Erythroblast (primary cell): ENCODE measurements at regions not wholly inside any gene's neighbourhood (a gene's known extent, or its start where the extent isn't known, plus 50 kb on each side); places are given as distances from the start of the nearest gene placed in this dataset.

ENCODE experiments used
- GATA1 ChIP-seq: IDR thresholded peaks from 2 replicates; pipeline ENCODE4 v1.6.1; 2011; ENCODE audit warnings: low read depth, mild to moderate bottlenecking, control low read depth, low read length, moderate library complexity
- POLR2A ChIP-seq: IDR thresholded peaks from 2 replicates; pipeline ENCODE4 v1.6.1; 2011; ENCODE audit warnings: mild to moderate bottlenecking, low read length

- TF ChIP-seq POLR2A (no peak), GATA1 (no peak)
Observed at GRCh38 chr3:177314897-177315296, 117.6 kb upstream of the TBL1XR1 start.
